BE2C (cell line): ENCODE measurements at regions not wholly inside any gene's neighbourhood (a gene's known extent, or its start where the extent isn't known, plus 50 kb on each side); places are given as distances from the start of the nearest gene placed in this dataset.
"Not testable (repeated sequence)": the region's sequence is repeated elsewhere in the genome, so short reads cannot be mapped to it uniquely, and the experiment has no call there.

ENCODE experiments used
- DNase-seq: peaks from one replicate; pipeline ENCODE4 v3.0.0-alpha.2; 2020
- H3K27me3 ChIP-seq: fragments of 250-450 bp; sonication (Bioruptor Pico); 2 replicates; pipeline ENCODE4 v1.5.1; 2020; ENCODE audit warnings: mild to moderate bottlenecking
- H3K36me3 ChIP-seq: fragments of 250-450 bp; sonication (Bioruptor Pico); 2 replicates; pipeline ENCODE4 v1.5.1; 2020; ENCODE audit warnings: mild to moderate bottlenecking
- H3K4me1 ChIP-seq: fragments of 250-450 bp; sonication (Bioruptor Pico); 2 replicates; pipeline ENCODE4 v1.5.1; 2020
- H3K4me3 ChIP-seq: 2 replicates; pipeline ENCODE4 v1.5.1; 2011; ENCODE audit warnings: low read depth, low read length
- H3K9me3 ChIP-seq: fragments of 250-450 bp; sonication (Bioruptor Pico); 2 replicates; pipeline ENCODE4 v1.5.1; 2020
- CTCF ChIP-seq: IDR thresholded peaks from 2 replicates; pipeline ENCODE4 v1.5.1; 2012; ENCODE audit warnings: mild to moderate bottlenecking, low read depth, low read length

GRCh38 chr10:57094965-57095364 is 733.9 kb upstream of the ZWINT start:
- no peak for DNase-seq
- TF ChIP-seq CTCF: no peak
- Histone ChIP-seq H3K4me1 (no peaks in the 10 kb centered on the region), H3K27me3 (no peaks in the 10 kb centered on the region), H3K36me3 (no peaks in the 10 kb centered on the region), H3K4me3 (no peak overlapping the region), H3K9me3 (no peaks in the 10 kb centered on the region)

GRCh38 chr10:57094083-57094482 is 733.0 kb upstream of the ZWINT start:
- Histone ChIP-seq H3K4me3 (no peak overlapping the region), H3K4me1 (no peaks in the 10 kb centered on the region), H3K27me3 (no peaks in the 10 kb centered on the region), H3K36me3 (no peaks in the 10 kb centered on the region), H3K9me3 (no peaks in the 10 kb centered on the region)
- TF ChIP-seq CTCF: no peak
- no peak for DNase-seq

GRCh38 chr10:57053530-57053929 is 692.5 kb upstream of the ZWINT start:
- Histone ChIP-seq H3K4me3 (no peak overlapping the region), H3K36me3 (no peaks in the 10 kb centered on the region), H3K4me1 (no peaks in the 10 kb centered on the region), H3K27me3 (no peaks in the 10 kb centered on the region), H3K9me3 (no peaks in the 10 kb centered on the region)
- TF ChIP-seq CTCF: no peak
- no peak for DNase-seq

- no peaks in the 10 kb centered on the region for H3K36me3 ChIP-seq
- H3K4me3 ChIP-seq: no peak overlapping the region
- no peaks in the 10 kb centered on the region for H3K27me3 ChIP-seq
- H3K4me1 ChIP-seq: no peaks in the 10 kb centered on the region
- H3K9me3 ChIP-seq: no peaks in the 10 kb centered on the region
- no peak for DNase-seq
- no peak for TF ChIP-seq CTCF
Observed at GRCh38 chr10:57049096-57049495, 688.0 kb upstream of the ZWINT start.

- TF ChIP-seq CTCF: no peak
- Histone ChIP-seq H3K4me3 (no peak overlapping the region), H3K9me3 (no peaks in the 10 kb centered on the region), H3K36me3 (no peaks in the 10 kb centered on the region), H3K4me1 (no peaks in the 10 kb centered on the region), H3K27me3 (no peaks in the 10 kb centered on the region)
- no peak for DNase-seq
Observed at GRCh38 chr10:57038531-57038930, 677.5 kb upstream of the ZWINT start.

- no peak overlapping the region for H3K4me3 ChIP-seq
- H3K9me3 ChIP-seq: no peaks in the 10 kb centered on the region
- TF ChIP-seq CTCF: no peak
- H3K27me3 ChIP-seq: no peaks in the 10 kb centered on the region
- H3K36me3 ChIP-seq: no peaks in the 10 kb centered on the region
- no peaks in the 10 kb centered on the region for H3K4me1 ChIP-seq
- no peak for DNase-seq
Observed at GRCh38 chr10:57035310-57035709, 674.3 kb upstream of the ZWINT start.

- not testable (repeated sequence) for H3K27me3 ChIP-seq, DNase-seq, H3K36me3 ChIP-seq, H3K4me3 ChIP-seq, H3K9me3 ChIP-seq, H3K4me1 ChIP-seq
Observed at GRCh38 chr10:57032301-57032700, 671.2 kb upstream of the ZWINT start.
